AG09309 (cell line): ENCODE measurements at regions not wholly inside any gene's neighbourhood (a gene's known extent, or its start where the extent isn't known, plus 50 kb on each side); places are given as distances from the start of the nearest gene placed in this dataset.

Experiments
- DNase-seq: peaks from one replicate; pipeline ENCODE4 v3.0.0-alpha.2; 2010; ENCODE audit warnings: low read depth
- H3K4me3 ChIP-seq: 2 replicates; pipeline ENCODE4 v1.5.1; 2011; ENCODE audit warnings: mild to moderate bottlenecking, low read depth, low read length, moderate library complexity; ENCODE audit not compliant: control insufficient read depth
- CTCF ChIP-seq: IDR thresholded peaks from 2 replicates; pipeline ENCODE4 v1.5.1; 2011; ENCODE audit warnings: mild to moderate bottlenecking, low read depth, low read length, inconsistent platforms; ENCODE audit not compliant: insufficient read depth, control insufficient read depth; ENCODE audit errors: missing control alignments

GRCh38 chr9:70478963-70479641 lies 64.6 kb upstream of the KLF9 start:
- TF ChIP-seq CTCF, result no peak
- no peak for DNase-seq
- H3K4me3 ChIP-seq, result no peak overlapping the region

- DNase-seq, result no peak
- no peak for TF ChIP-seq CTCF
- H3K4me3 ChIP-seq, result no peak overlapping the region
Observed at GRCh38 chr9:70477907-70478480, 63.5 kb upstream of the KLF9 start.

- no peak for TF ChIP-seq CTCF
- H3K4me3 ChIP-seq, result no peak overlapping the region
- no peak for DNase-seq
Observed at GRCh38 chr9:70477146-70477745, 62.8 kb upstream of the KLF9 start.

- no peak for TF ChIP-seq CTCF
- DNase-seq, result no peak
- no peak overlapping the region for H3K4me3 ChIP-seq
Observed at GRCh38 chr9:70475211-70475610, 60.8 kb upstream of the KLF9 start.

- TF ChIP-seq CTCF, result no peak
- no peak overlapping the region for H3K4me3 ChIP-seq
- no peak for DNase-seq
Observed at GRCh38 chr9:70474413-70474812, 60.0 kb upstream of the KLF9 start.

- no peak for TF ChIP-seq CTCF
- DNase-seq, result no peak
- no peak overlapping the region for H3K4me3 ChIP-seq
Observed at GRCh38 chr9:70472268-70473249, 58.1 kb upstream of the KLF9 start.
